HepG2 (cell line): ENCODE measurements at regions not wholly inside any gene's neighbourhood (a gene's known extent, or its start where the extent isn't known, plus 50 kb on each side); places are given as distances from the start of the nearest gene placed in this dataset.

Experiments
- BCLAF1 ChIP-seq: fragments of 450-650 bp; IDR thresholded peaks from 2 replicates; pipeline ENCODE4 v1.6.1; 2017; ENCODE audit warnings: mild to moderate bottlenecking
- CTCF ChIP-seq: sonication (generic); formaldehyde crosslinking; IDR thresholded peaks from 2 replicates; pipeline ENCODE4 v1.5.0; 2020; ENCODE audit warnings: mild to moderate bottlenecking, missing genetic modification reagents, moderate library complexity
- KDM1A ChIP-seq: IDR thresholded peaks from 2 replicates; pipeline ENCODE4 v1.6.1; 2016; ENCODE audit warnings: missing compliant biosample characterization
- POLR2A ChIP-seq, 2 experiments: IDR thresholded peaks; 2 replicates each; pipeline ENCODE4 v1.6.1; 2011; ENCODE audit warnings: low read depth in 2 of 2, low read length in 2 of 2, mild to moderate bottlenecking in 1 of 2, moderate library complexity in 1 of 2; ENCODE audit not compliant: insufficient read depth in 1 of 2
- POLR2AphosphoS2 ChIP-seq: IDR thresholded peaks from 2 replicates; pipeline ENCODE4 v1.6.1; 2011; ENCODE audit warnings: low read depth, low read length, improper control_type of control experiment
- POLR2AphosphoS5 ChIP-seq: IDR thresholded peaks from 2 replicates; pipeline ENCODE4 v1.6.1; 2012; ENCODE audit warnings: low read depth, low read length
- PRMT3 ChIP-seq: sonication (generic); formaldehyde crosslinking; IDR thresholded peaks from 2 replicates; pipeline ENCODE4 v1.8.1; 2022; ENCODE audit warnings: low read depth, mild to moderate bottlenecking, moderate library complexity, missing genetic modification reagents, borderline replicate concordance
- TCF12 ChIP-seq, 2 experiments: fragments of 450-650 bp in 1 of 2; sonication (generic) in 1 of 2; formaldehyde crosslinking in 1 of 2; IDR thresholded peaks; 2 replicates each; pipeline versions ENCODE4 v1.6.1 to v1.8.0; 2017 to 2022; ENCODE audit warnings: antibody characterized with exemption in 1 of 2, mild to moderate bottlenecking in 1 of 2, missing genetic modification reagents in 1 of 2, moderate library complexity in 1 of 2
- ZBTB7A ChIP-seq: sonication (generic); formaldehyde crosslinking; IDR thresholded peaks from 2 replicates; pipeline ENCODE4 v1.8.0; 2022; ENCODE audit warnings: mild to moderate bottlenecking, missing genetic modification reagents
- TF ChIP-seq, protein P1 (sequence below): sonication (generic); formaldehyde crosslinking; IDR thresholded peaks from 2 replicates; pipeline ENCODE4 v1.8.1; 2022; ENCODE audit warnings: mild to moderate bottlenecking, missing genetic modification reagents
- TF ChIP-seq, protein P2 (sequence below): sonication (generic); formaldehyde crosslinking; IDR thresholded peaks from 2 replicates; pipeline ENCODE4 v1.4.0; 2020; ENCODE audit warnings: missing genetic modification reagents
- TF ChIP-seq, protein P3 (sequence below): sonication (generic); formaldehyde crosslinking; IDR thresholded peaks from 2 replicates; pipeline ENCODE4 v1.4.0; 2020; ENCODE audit warnings: missing genetic modification reagents, borderline replicate concordance

GRCh38 chr1:239731082-239731748 is 344.8 kb downstream of the CHRM3 start:
- TF ChIP-seq POLR2AphosphoS2: no peak
- TF ChIP-seq CTCF (CRISPR knock-in tag): no peak
- TF ChIP-seq, protein P1, sequence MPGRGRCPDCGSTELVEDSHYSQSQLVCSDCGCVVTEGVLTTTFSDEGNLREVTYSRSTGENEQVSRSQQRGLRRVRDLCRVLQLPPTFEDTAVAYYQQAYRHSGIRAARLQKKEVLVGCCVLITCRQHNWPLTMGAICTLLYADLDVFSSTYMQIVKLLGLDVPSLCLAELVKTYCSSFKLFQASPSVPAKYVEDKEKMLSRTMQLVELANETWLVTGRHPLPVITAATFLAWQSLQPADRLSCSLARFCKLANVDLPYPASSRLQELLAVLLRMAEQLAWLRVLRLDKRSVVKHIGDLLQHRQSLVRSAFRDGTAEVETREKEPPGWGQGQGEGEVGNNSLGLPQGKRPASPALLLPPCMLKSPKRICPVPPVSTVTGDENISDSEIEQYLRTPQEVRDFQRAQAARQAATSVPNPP: no peak
- TF ChIP-seq ZBTB7A: no peak
- no peak for TF ChIP-seq KDM1A (CRISPR knock-in tag)
- TF ChIP-seq POLR2A (IDR thresholded peaks at IDR 0.05; ENCODE audit: insufficient read depth in 1 of 2, low read depth in 2 of 2, low read length in 2 of 2): no peak
- TF ChIP-seq TCF12 (IDR thresholded peaks at IDR 0.05): no peak
- TF ChIP-seq TCF12 (CRISPR knock-in tag; IDR thresholded peaks at IDR 0.05): no peak
- TF ChIP-seq POLR2AphosphoS5: no peak
- TF ChIP-seq, protein P2, sequence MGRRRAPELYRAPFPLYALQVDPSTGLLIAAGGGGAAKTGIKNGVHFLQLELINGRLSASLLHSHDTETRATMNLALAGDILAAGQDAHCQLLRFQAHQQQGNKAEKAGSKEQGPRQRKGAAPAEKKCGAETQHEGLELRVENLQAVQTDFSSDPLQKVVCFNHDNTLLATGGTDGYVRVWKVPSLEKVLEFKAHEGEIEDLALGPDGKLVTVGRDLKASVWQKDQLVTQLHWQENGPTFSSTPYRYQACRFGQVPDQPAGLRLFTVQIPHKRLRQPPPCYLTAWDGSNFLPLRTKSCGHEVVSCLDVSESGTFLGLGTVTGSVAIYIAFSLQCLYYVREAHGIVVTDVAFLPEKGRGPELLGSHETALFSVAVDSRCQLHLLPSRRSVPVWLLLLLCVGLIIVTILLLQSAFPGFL (CRISPR knock-in tag): no peak
- no peak for TF ChIP-seq BCLAF1
- no peak for TF ChIP-seq PRMT3 (CRISPR knock-in tag)
- TF ChIP-seq, protein P3, sequence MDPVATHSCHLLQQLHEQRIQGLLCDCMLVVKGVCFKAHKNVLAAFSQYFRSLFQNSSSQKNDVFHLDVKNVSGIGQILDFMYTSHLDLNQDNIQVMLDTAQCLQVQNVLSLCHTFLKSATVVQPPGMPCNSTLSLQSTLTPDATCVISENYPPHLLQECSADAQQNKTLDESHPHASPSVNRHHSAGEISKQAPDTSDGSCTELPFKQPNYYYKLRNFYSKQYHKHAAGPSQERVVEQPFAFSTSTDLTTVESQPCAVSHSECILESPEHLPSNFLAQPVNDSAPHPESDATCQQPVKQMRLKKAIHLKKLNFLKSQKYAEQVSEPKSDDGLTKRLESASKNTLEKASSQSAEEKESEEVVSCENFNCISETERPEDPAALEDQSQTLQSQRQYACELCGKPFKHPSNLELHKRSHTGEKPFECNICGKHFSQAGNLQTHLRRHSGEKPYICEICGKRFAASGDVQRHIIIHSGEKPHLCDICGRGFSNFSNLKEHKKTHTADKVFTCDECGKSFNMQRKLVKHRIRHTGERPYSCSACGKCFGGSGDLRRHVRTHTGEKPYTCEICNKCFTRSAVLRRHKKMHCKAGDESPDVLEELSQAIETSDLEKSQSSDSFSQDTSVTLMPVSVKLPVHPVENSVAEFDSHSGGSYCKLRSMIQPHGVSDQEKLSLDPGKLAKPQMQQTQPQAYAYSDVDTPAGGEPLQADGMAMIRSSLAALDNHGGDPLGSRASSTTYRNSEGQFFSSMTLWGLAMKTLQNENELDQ (CRISPR knock-in tag): no peak
